Breast epithelium (tissue), 3 donors: ENCODE measurements at regions not wholly inside any gene's neighbourhood (a gene's known extent, or its start where the extent isn't known, plus 50 kb on each side); places are given as distances from the start of the nearest gene placed in this dataset.

Source experiments
- CTCF ChIP-seq, 3 donors: fragments of 450-650 bp; IDR thresholded peaks; one replicate each; pipeline ENCODE4 v1.5.1; 2016 to 2017; ENCODE audit warnings: antibody characterized with exemption in 3 of 3, mild to moderate bottlenecking in 3 of 3, moderate library complexity in 3 of 3
- POLR2A ChIP-seq: fragments of 450-650 bp; IDR thresholded peaks from one replicate; pipeline ENCODE4 v1.6.1; 2016; ENCODE audit warnings: antibody characterized with exemption, mild to moderate bottlenecking, moderate library complexity

- TF ChIP-seq POLR2A (no peak), CTCF (IDR thresholded peaks at IDR 0.05) (no peak)
Measured at GRCh38 chr4:117560329-117560728, 474.0 kb upstream of the NDST3 start.
